Hepatic stellate cell (primary cell): ENCODE measurements at regions not wholly inside any gene's neighbourhood (a gene's known extent, or its start where the extent isn't known, plus 50 kb on each side); places are given as distances from the start of the nearest gene placed in this dataset.

Experiments
- DNase-seq: peaks from one replicate; pipeline ENCODE4 v3.0.0; 2011; ENCODE audit warnings: low spot score

GRCh38 chr3:124602980-124603627, 127.1 kb upstream of the UMPS start:
- DNase-seq: no peak

- no peak for DNase-seq
Observed at GRCh38 chr3:124605781-124606579, 124.3 kb upstream of the UMPS start.

- no peak for DNase-seq
Observed at GRCh38 chr3:124607163-124607562, 123.1 kb upstream of the UMPS start.

- DNase-seq: no peak
Observed at GRCh38 chr3:124609402-124609801, 120.8 kb upstream of the UMPS start.

- DNase-seq: no peak
Observed at GRCh38 chr3:124610130-124610529, 120.1 kb upstream of the UMPS start.

GRCh38 chr3:124611520-124611919, 118.7 kb upstream of the UMPS start:
- DNase-seq: no peak

- no peak for DNase-seq
Observed at GRCh38 chr3:124615896-124616543, 114.2 kb upstream of the UMPS start.

GRCh38 chr3:124617177-124617576, 113.1 kb upstream of the UMPS start:
- no peak for DNase-seq

GRCh38 chr3:124619887-124620599, 110.2 kb upstream of the UMPS start:
- DNase-seq: no peak

GRCh38 chr3:124620600-124621063, 109.6 kb upstream of the UMPS start:
- no peak for DNase-seq

- no peak for DNase-seq
Observed at GRCh38 chr3:124621498-124621897, 108.8 kb upstream of the UMPS start.

GRCh38 chr3:124625074-124625473, 105.2 kb upstream of the UMPS start:
- DNase-seq: no peak

- DNase-seq: no peak
Observed at GRCh38 chr3:124627501-124627908, 102.7 kb upstream of the UMPS start.

GRCh38 chr3:124628863-124629262, 101.4 kb upstream of the UMPS start:
- DNase-seq: no peak

GRCh38 chr3:124629497-124629896, 100.8 kb upstream of the UMPS start:
- no peak for DNase-seq

GRCh38 chr3:124630960-124631359, 99.3 kb upstream of the UMPS start:
- no peak for DNase-seq

GRCh38 chr3:124631727-124632126, 98.5 kb upstream of the UMPS start:
- no peak for DNase-seq

- DNase-seq: no peak
Observed at GRCh38 chr3:124632566-124633140, 97.6 kb upstream of the UMPS start.

- DNase-seq: no peak
Observed at GRCh38 chr3:124633524-124633923, 96.7 kb upstream of the UMPS start.

GRCh38 chr3:124634210-124635168, 95.8 kb upstream of the UMPS start:
- DNase-seq: no peak

GRCh38 chr3:124635169-124635539, 95.1 kb upstream of the UMPS start:
- no peak for DNase-seq
